Gastrocnemius medialis (tissue), 4 donors: ENCODE measurements at regions not wholly inside any gene's neighbourhood (a gene's known extent, or its start where the extent isn't known, plus 50 kb on each side); places are given as distances from the start of the nearest gene placed in this dataset.

Experiments used
- CTCF ChIP-seq, 5 experiments: fragments of 450-650 bp in 3 of 5; fragments of 200-600 bp in 2 of 5; sonication (generic) in 2 of 5; IDR thresholded peaks in 4 of 5; conservative IDR thresholded peaks in 1 of 5; 1 replicate in 4 of 5; 2 replicates in 1 of 5; pipeline ENCODE4 v1.5.1; 2016 to 2019; ENCODE audit warnings: antibody characterized with exemption in 5 of 5, mild to moderate bottlenecking in 3 of 5, moderate library complexity in 3 of 5
- POLR2A ChIP-seq, 2 donors: fragments of 450-650 bp; IDR thresholded peaks; one replicate each; pipeline ENCODE4 v1.6.1; 2017; ENCODE audit warnings: antibody characterized with exemption in 2 of 2, mild to moderate bottlenecking in 2 of 2, moderate library complexity in 2 of 2

GRCh38 chr1:60280819-60281218 lies 207.2 kb upstream of the C1orf87 start:
- TF ChIP-seq CTCF (IDR thresholded peaks at IDR 0.05 in 4 of 5, conservative IDR thresholded peaks at IDR 0.05 in 1 of 5) = no peak
- TF ChIP-seq POLR2A (IDR thresholded peaks at IDR 0.05) = no peak
